IPS-15b (cell line): ENCODE measurements at regions not wholly inside any gene's neighbourhood (a gene's known extent, or its start where the extent isn't known, plus 50 kb on each side); places are given as distances from the start of the nearest gene placed in this dataset.

Experiments used
- H3K27me3 ChIP-seq: one replicate; pipeline ENCODE4 v1.6.1; 2013; ENCODE audit warnings: low read length; ENCODE audit not compliant: control insufficient read depth, insufficient read depth
- H3K36me3 ChIP-seq: one replicate; pipeline ENCODE4 v1.6.1; 2013; ENCODE audit warnings: low read length; ENCODE audit not compliant: control insufficient read depth, insufficient read depth
- H3K4me1 ChIP-seq: one replicate; pipeline ENCODE4 v1.6.1; 2013; ENCODE audit warnings: mild to moderate bottlenecking, low read length; ENCODE audit not compliant: control insufficient read depth, insufficient read depth
- H3K4me3 ChIP-seq: one replicate; pipeline ENCODE4 v1.5.1; 2013; ENCODE audit warnings: low read depth, low read length
- H3K9ac ChIP-seq: one replicate; pipeline ENCODE4 v1.6.1; 2013; ENCODE audit warnings: low read depth, mild to moderate bottlenecking, low read length
- H3K9me3 ChIP-seq: one replicate; pipeline ENCODE4 v1.6.1; 2013; ENCODE audit warnings: mild to moderate bottlenecking, low read length; ENCODE audit not compliant: control insufficient read depth, insufficient read depth

- Histone ChIP-seq H3K4me3 (no peak overlapping the region), H3K9me3 (no peaks in the 10 kb centered on the region), H3K27me3 (no peaks in the 10 kb centered on the region), H3K9ac (no peak overlapping the region), H3K36me3 (no peaks in the 10 kb centered on the region), H3K4me1 (no peaks in the 10 kb centered on the region)
Measured at GRCh38 chr2:22703286-22703920, 681.6 kb upstream of the KLHL29 start.

GRCh38 chr2:22719396-22719795 is 665.6 kb upstream of the KLHL29 start:
- H3K36me3 ChIP-seq, result no peaks in the 10 kb centered on the region
- H3K4me1 ChIP-seq, result no peaks in the 10 kb centered on the region
- H3K9ac ChIP-seq, result no peak overlapping the region
- H3K4me3 ChIP-seq, result no peak overlapping the region
- H3K9me3 ChIP-seq, result no peaks in the 10 kb centered on the region
- H3K27me3 ChIP-seq, result no peaks in the 10 kb centered on the region

GRCh38 chr2:22729466-22729865 is 655.5 kb upstream of the KLHL29 start:
- H3K36me3 ChIP-seq, result no peaks in the 10 kb centered on the region
- no peak overlapping the region for H3K4me3 ChIP-seq
- H3K9ac ChIP-seq, result no peak overlapping the region
- H3K4me1 ChIP-seq, result no peaks in the 10 kb centered on the region
- no peaks in the 10 kb centered on the region for H3K9me3 ChIP-seq
- no peaks in the 10 kb centered on the region for H3K27me3 ChIP-seq

- H3K27me3 ChIP-seq, result no peaks in the 10 kb centered on the region
- no peaks in the 10 kb centered on the region for H3K4me1 ChIP-seq
- no peak overlapping the region for H3K9ac ChIP-seq
- H3K9me3 ChIP-seq, result no peaks in the 10 kb centered on the region
- H3K4me3 ChIP-seq, result no peak overlapping the region
- no peaks in the 10 kb centered on the region for H3K36me3 ChIP-seq
Measured at GRCh38 chr2:22734373-22735045, 650.5 kb upstream of the KLHL29 start.

GRCh38 chr2:22737144-22737543 is 647.8 kb upstream of the KLHL29 start:
- Histone ChIP-seq H3K9ac (no peak overlapping the region), H3K27me3 (no peaks in the 10 kb centered on the region), H3K36me3 (no peaks in the 10 kb centered on the region), H3K4me1 (no peaks in the 10 kb centered on the region), H3K4me3 (no peak overlapping the region), H3K9me3 (no peaks in the 10 kb centered on the region)

GRCh38 chr2:22741216-22741615 is 643.8 kb upstream of the KLHL29 start:
- Histone ChIP-seq H3K9ac (no peak overlapping the region), H3K4me3 (no peak overlapping the region), H3K27me3 (no peaks in the 10 kb centered on the region), H3K9me3 (no peaks in the 10 kb centered on the region), H3K4me1 (no peaks in the 10 kb centered on the region), H3K36me3 (no peaks in the 10 kb centered on the region)

- Histone ChIP-seq H3K9me3 (no peaks in the 10 kb centered on the region), H3K27me3 (no peaks in the 10 kb centered on the region), H3K9ac (no peak overlapping the region), H3K4me3 (no peak overlapping the region), H3K4me1 (no peaks in the 10 kb centered on the region), H3K36me3 (no peaks in the 10 kb centered on the region)
Measured at GRCh38 chr2:22748909-22749308, 636.1 kb upstream of the KLHL29 start.

GRCh38 chr2:22753476-22753875 is 631.5 kb upstream of the KLHL29 start:
- H3K9ac ChIP-seq, result no peak overlapping the region
- H3K4me3 ChIP-seq, result no peak overlapping the region
- H3K36me3 ChIP-seq, result no peaks in the 10 kb centered on the region
- no peaks in the 10 kb centered on the region for H3K4me1 ChIP-seq
- no peaks in the 10 kb centered on the region for H3K9me3 ChIP-seq
- H3K27me3 ChIP-seq, result no peaks in the 10 kb centered on the region

GRCh38 chr2:22756276-22757043 is 628.5 kb upstream of the KLHL29 start:
- H3K4me3 ChIP-seq, result no peak overlapping the region
- no peaks in the 10 kb centered on the region for H3K36me3 ChIP-seq
- H3K9me3 ChIP-seq, result no peaks in the 10 kb centered on the region
- no peaks in the 10 kb centered on the region for H3K4me1 ChIP-seq
- H3K9ac ChIP-seq, result no peak overlapping the region
- no peaks in the 10 kb centered on the region for H3K27me3 ChIP-seq

GRCh38 chr2:22769497-22769896 is 615.5 kb upstream of the KLHL29 start:
- H3K9ac ChIP-seq, result no peak overlapping the region
- H3K4me1 ChIP-seq, result no peaks in the 10 kb centered on the region
- H3K9me3 ChIP-seq, result no peaks in the 10 kb centered on the region
- H3K36me3 ChIP-seq, result no peaks in the 10 kb centered on the region
- H3K27me3 ChIP-seq, result no peaks in the 10 kb centered on the region
- H3K4me3 ChIP-seq, result no peak overlapping the region

- H3K27me3 ChIP-seq, result no peaks in the 10 kb centered on the region
Measured at GRCh38 chr2:22784566-22784965, 600.4 kb upstream of the KLHL29 start.

GRCh38 chr2:22786817-22787216 is 598.2 kb upstream of the KLHL29 start:
- Histone ChIP-seq H3K4me1 (peaks cover 4% of the 10 kb centered on the region), H3K9me3 (no peaks in the 10 kb centered on the region), H3K9ac (no peak overlapping the region), H3K27me3 (no peaks in the 10 kb centered on the region), H3K4me3 (no peak overlapping the region), H3K36me3 (no peaks in the 10 kb centered on the region)

More at GRCh38 chr2:22784566-22784965, 600.4 kb upstream of the KLHL29 start:
- Histone ChIP-seq H3K36me3 (no peaks in the 10 kb centered on the region), H3K4me3 (no peak overlapping the region), H3K9ac (no peak overlapping the region), H3K9me3 (no peaks in the 10 kb centered on the region), H3K4me1 (peaks cover 4% of the 10 kb centered on the region)
